ENCODE measurements at regions not wholly inside any gene's neighbourhood (a gene's known extent, or its start where the extent isn't known, plus 50 kb on each side); places are given as distances from the start of the nearest gene placed in this dataset.

DNA sequence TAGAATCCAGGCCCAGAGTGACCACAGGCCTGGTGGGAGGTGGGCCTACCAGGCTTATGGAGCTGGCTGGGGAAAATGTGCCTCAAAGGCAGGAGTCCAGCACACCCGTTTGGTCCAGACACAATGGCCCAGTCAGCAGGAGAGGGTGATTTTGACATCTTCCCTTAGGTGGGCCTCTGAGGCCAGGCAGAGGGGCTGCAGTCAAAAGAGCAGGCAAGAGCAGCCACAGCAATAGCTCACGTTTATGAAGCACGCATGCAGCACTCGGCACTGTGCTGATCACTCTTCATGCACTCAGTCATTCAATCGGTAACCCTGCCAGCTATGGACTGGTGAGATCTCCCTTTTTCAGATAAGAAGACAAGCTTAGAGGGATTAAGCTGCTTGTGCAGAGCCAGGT, 146.8 kb downstream of the LRIG2 start:
- Histone ChIP-seq H3K79me2 (ENCODE audit: control insufficient read depth, insufficient read depth, low read length, unreplicated experiment) (no peaks in the 10 kb centered on the region), H3K4me1 (ENCODE audit: control insufficient read depth, insufficient read depth, low read length, unreplicated experiment) (no peaks in the 10 kb centered on the region), H3K36me3 (ENCODE audit: insufficient read depth, low read length) (no peaks in the 10 kb centered on the region), H3K27me3 (ENCODE audit: insufficient read depth, low read length) (no peaks in the 10 kb centered on the region), H2AFZ (ENCODE audit: low read length, unreplicated experiment) (no peak overlapping the region), H3K27ac (ENCODE audit: low read depth, low read length) (no peak overlapping the region), H3K4me3 (ENCODE audit: low read depth, low read length) (no peak overlapping the region)

DNA sequence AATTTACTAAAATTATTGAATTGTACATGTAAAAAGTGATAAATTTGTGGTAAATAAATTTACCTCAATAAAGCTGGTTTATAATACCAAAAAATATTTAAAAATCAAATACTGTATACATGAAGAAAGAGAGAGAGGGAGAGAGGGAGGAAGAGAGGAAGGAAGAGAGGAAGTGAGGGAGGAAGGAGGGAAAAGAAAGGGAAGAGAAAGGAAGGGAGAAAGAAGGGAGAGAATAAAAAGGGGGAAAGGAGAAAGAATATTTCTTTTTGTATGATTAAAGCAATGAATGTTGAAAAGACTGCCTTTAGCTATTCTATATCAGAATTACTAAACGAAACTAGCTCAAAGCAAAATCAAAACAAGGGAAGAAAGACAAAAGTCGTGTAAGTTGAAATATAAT, 150.0 kb downstream of the LRIG2 start:
- Histone ChIP-seq H3K36me3 (ENCODE audit: insufficient read depth, low read length) (no peaks in the 10 kb centered on the region), H3K4me1 (ENCODE audit: control insufficient read depth, insufficient read depth, low read length, unreplicated experiment) (peaks cover 3% of the 10 kb centered on the region), H3K79me2 (ENCODE audit: control insufficient read depth, insufficient read depth, low read length, unreplicated experiment) (no peaks in the 10 kb centered on the region), H3K27ac (ENCODE audit: low read depth, low read length) (no peak overlapping the region), H3K4me3 (ENCODE audit: low read depth, low read length) (no peak overlapping the region), H3K27me3 (ENCODE audit: insufficient read depth, low read length) (no peaks in the 10 kb centered on the region), H2AFZ (ENCODE audit: low read length, unreplicated experiment) (no peak overlapping the region)

DNA sequence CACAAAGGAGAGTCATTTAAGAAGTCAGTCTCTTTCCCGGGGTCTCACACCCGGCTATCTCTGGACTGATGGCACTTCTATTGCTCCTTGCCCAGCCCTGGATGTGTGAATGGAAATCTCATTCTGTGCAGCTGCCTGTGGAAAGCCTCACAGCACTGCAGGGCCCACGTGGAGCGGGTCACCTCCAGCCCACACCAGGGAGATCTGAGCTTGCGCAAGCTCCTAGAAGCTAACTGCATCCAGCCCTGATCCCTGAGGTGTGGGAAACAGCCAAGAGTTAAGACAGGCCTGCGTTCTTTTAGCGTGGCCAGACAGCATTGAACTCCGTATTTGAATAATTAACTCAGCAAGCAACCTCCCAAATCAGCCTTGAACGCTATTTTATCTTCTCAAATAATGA, 150.5 kb downstream of the LRIG2 start:
- H3K27me3 ChIP-seq (ENCODE audit: insufficient read depth, low read length) = 0 out of 2 replicates have a peak, but pooled peaks cover 5% of the 10 kb centered on the region
- H3K4me3 ChIP-seq (ENCODE audit: low read depth, low read length) = no peak overlapping the region
- H3K4me1 ChIP-seq (ENCODE audit: control insufficient read depth, insufficient read depth, low read length, unreplicated experiment) = peaks cover 3% of the 10 kb centered on the region
- no peaks in the 10 kb centered on the region for H3K36me3 ChIP-seq (ENCODE audit: insufficient read depth, low read length)
- no peak overlapping the region for H2AFZ ChIP-seq (ENCODE audit: low read length, unreplicated experiment)
- no peaks in the 10 kb centered on the region for H3K79me2 ChIP-seq (ENCODE audit: control insufficient read depth, insufficient read depth, low read length, unreplicated experiment)
- H3K27ac ChIP-seq (ENCODE audit: low read depth, low read length) = no peak overlapping the region

DNA sequence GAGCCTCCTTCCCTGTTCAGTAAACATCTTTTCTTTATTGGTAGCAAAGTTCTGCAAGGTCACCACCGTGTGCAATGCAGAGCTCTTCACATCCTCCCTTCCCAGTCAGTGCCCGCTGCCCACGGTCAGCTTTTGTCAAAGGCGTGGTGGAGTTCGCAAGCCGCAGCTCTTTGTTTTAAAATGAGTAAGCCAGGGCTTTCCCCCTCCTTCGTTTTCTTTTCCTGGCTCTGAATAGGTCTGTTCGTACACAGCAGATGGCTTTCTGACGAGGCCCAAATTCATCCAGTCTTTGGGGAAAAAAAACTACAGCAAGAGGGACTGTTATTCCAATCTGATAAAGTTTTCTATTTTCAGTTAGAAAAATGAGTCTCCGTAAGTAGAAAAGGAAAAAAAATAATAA, 153.2 kb downstream of the LRIG2 start:
- Histone ChIP-seq H3K27me3 (ENCODE audit: insufficient read depth, low read length) (0 out of 2 replicates have a peak, but pooled peaks cover 8% of the 10 kb centered on the region), H3K36me3 (ENCODE audit: insufficient read depth, low read length) (no peaks in the 10 kb centered on the region), H2AFZ (ENCODE audit: low read length, unreplicated experiment) (peak overlapping the region; percentile 90), H3K4me3 (ENCODE audit: low read depth, low read length) (peak overlapping the region; percentile 71), H3K4me1 (ENCODE audit: control insufficient read depth, insufficient read depth, low read length, unreplicated experiment) (peaks cover 3% of the 10 kb centered on the region), H3K27ac (ENCODE audit: low read depth, low read length) (peak overlapping the region; percentile 33), H3K79me2 (ENCODE audit: control insufficient read depth, insufficient read depth, low read length, unreplicated experiment) (no peaks in the 10 kb centered on the region)

DNA sequence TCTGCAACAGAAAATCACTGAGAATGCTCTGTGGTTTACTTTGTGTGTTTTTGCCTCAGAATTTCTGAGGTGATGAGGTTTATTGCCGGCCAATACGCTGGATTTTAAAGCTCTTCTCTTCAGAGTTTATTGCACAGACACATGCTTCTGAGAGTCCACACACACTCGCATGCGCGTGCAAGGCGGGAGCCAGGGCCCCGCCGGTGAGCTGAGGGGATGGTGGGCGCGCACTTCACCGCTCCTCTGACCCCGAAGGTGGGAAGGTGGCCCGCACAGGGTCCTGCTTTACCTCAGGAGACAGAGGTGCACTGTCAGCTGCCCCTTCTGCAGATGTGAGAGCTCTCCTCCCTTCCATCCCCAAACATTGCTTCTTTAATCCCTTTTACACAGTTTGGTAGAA, 158.4 kb upstream of the MAGI3 start:
- Histone ChIP-seq H2AFZ (ENCODE audit: low read length, unreplicated experiment) (no peak overlapping the region), H3K27ac (ENCODE audit: low read depth, low read length) (no peak overlapping the region), H3K4me3 (ENCODE audit: low read depth, low read length) (no peak overlapping the region), H3K4me1 (ENCODE audit: control insufficient read depth, insufficient read depth, low read length, unreplicated experiment) (no peaks in the 10 kb centered on the region), H3K36me3 (ENCODE audit: insufficient read depth, low read length) (no peaks in the 10 kb centered on the region), H3K79me2 (ENCODE audit: control insufficient read depth, insufficient read depth, low read length, unreplicated experiment) (no peaks in the 10 kb centered on the region), H3K27me3 (ENCODE audit: insufficient read depth, low read length) (0 out of 2 replicates have a peak, but pooled peaks cover 8% of the 10 kb centered on the region)

DNA sequence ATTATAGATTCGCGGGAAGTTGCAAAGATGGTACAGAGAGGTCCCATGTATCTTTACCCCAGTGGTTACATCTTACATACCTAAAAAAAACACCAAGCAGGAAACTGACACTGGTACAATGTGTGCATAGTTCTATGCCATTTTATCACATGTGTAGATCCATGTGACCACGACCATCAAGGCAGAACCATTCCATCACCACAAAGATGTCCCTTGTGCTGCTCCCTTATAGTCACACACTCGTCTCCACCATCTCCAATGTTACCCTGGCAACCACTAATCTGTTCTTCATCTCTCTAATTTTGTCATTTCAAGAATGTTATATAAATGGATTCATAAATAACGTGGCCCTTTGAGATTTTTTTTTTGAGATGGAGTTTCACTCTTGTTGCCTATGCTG, 156.9 kb upstream of the MAGI3 start:
- Histone ChIP-seq H3K79me2 (ENCODE audit: control insufficient read depth, insufficient read depth, low read length, unreplicated experiment) (no peaks in the 10 kb centered on the region), H3K4me1 (ENCODE audit: control insufficient read depth, insufficient read depth, low read length, unreplicated experiment) (no peaks in the 10 kb centered on the region), H2AFZ (ENCODE audit: low read length, unreplicated experiment) (no peak overlapping the region), H3K36me3 (ENCODE audit: insufficient read depth, low read length) (no peaks in the 10 kb centered on the region), H3K4me3 (ENCODE audit: low read depth, low read length) (no peak overlapping the region), H3K27ac (ENCODE audit: low read depth, low read length) (no peak overlapping the region), H3K27me3 (ENCODE audit: insufficient read depth, low read length) (peaks cover 4% of the 10 kb centered on the region; the same call in 1 of the 2 replicates)

DNA sequence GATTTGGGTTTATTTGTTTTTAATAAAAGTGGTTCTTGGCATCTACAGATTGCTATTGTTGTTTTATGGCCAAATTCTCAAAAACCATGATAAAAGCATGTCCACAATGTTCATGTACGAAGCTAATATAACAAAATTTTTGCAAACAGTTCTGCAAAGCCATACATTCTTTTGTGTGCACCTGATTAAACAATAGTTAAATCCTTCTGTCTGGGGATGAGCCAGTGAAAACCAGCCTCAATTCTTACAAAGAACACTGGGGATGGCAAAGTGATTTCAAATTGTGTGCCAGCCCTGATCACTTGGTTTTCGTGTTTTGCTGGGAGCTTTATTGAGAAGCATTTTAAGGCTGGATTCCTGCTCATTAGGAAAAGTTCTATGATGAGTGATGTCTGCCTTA, 149.1 kb upstream of the MAGI3 start:
- Histone ChIP-seq H3K4me1 (ENCODE audit: control insufficient read depth, insufficient read depth, low read length, unreplicated experiment) (no peaks in the 10 kb centered on the region), H3K27ac (ENCODE audit: low read depth, low read length) (no peak overlapping the region), H3K79me2 (ENCODE audit: control insufficient read depth, insufficient read depth, low read length, unreplicated experiment) (no peaks in the 10 kb centered on the region), H3K27me3 (ENCODE audit: insufficient read depth, low read length) (peaks cover 22% of the 10 kb centered on the region), H2AFZ (ENCODE audit: low read length, unreplicated experiment) (no peak overlapping the region), H3K36me3 (ENCODE audit: insufficient read depth, low read length) (no peaks in the 10 kb centered on the region), H3K4me3 (ENCODE audit: low read depth, low read length) (no peak overlapping the region)

DNA sequence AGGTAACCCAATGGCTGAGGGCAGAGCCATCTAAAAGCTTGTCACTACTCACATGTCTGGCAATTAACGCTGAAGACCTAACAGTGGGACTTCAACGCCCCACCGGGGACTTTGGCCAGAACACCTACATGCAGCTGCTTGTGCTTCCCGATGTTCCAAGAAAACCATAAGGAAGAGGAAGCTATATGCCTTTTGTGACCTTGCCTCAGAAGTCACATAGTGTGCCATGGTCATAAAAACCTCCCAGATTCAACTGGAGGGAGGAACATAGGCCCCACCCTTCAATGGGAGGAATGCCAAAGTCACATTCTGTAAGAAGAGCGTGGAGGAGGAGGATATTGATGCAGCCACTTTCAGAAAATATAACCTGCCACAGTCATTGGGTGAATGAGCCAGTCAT, 147.8 kb upstream of the MAGI3 start:
- no peaks in the 10 kb centered on the region for H3K4me1 ChIP-seq (ENCODE audit: control insufficient read depth, insufficient read depth, low read length, unreplicated experiment)
- no peak overlapping the region for H3K27ac ChIP-seq (ENCODE audit: low read depth, low read length)
- H2AFZ ChIP-seq (ENCODE audit: low read length, unreplicated experiment) = no peak overlapping the region
- no peaks in the 10 kb centered on the region for H3K79me2 ChIP-seq (ENCODE audit: control insufficient read depth, insufficient read depth, low read length, unreplicated experiment)
- H3K36me3 ChIP-seq (ENCODE audit: insufficient read depth, low read length) = no peaks in the 10 kb centered on the region
- no peak overlapping the region for H3K4me3 ChIP-seq (ENCODE audit: low read depth, low read length)
- H3K27me3 ChIP-seq (ENCODE audit: insufficient read depth, low read length) = peaks cover 32% of the 10 kb centered on the region

DNA sequence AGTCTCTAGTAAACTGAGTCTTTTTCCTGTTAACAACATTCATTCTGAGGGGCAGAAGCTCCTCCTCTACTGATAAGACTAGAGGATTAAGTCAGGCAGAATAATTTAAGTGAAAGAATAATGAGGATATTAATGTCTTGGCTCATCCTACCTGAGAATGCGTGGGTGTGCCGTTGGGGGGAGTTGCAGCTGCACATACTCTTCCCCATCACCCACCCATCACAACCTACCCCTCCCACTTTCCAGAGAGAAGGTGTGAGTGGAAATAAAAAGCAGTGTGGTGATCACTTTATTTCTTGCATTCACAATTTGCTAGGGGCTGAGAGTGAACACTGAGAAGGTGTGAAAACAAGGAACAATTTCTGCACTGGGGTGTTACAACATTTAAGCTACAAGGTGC, 146.8 kb upstream of the MAGI3 start:
- Histone ChIP-seq H3K36me3 (ENCODE audit: insufficient read depth, low read length) (no peaks in the 10 kb centered on the region), H3K4me1 (ENCODE audit: control insufficient read depth, insufficient read depth, low read length, unreplicated experiment) (no peaks in the 10 kb centered on the region), H3K79me2 (ENCODE audit: control insufficient read depth, insufficient read depth, low read length, unreplicated experiment) (no peaks in the 10 kb centered on the region), H3K27ac (ENCODE audit: low read depth, low read length) (no peak overlapping the region), H2AFZ (ENCODE audit: low read length, unreplicated experiment) (no peak overlapping the region), H3K4me3 (ENCODE audit: low read depth, low read length) (no peak overlapping the region), H3K27me3 (ENCODE audit: insufficient read depth, low read length) (peaks cover 40% of the 10 kb centered on the region; the same call in 1 of the 2 replicates)

DNA sequence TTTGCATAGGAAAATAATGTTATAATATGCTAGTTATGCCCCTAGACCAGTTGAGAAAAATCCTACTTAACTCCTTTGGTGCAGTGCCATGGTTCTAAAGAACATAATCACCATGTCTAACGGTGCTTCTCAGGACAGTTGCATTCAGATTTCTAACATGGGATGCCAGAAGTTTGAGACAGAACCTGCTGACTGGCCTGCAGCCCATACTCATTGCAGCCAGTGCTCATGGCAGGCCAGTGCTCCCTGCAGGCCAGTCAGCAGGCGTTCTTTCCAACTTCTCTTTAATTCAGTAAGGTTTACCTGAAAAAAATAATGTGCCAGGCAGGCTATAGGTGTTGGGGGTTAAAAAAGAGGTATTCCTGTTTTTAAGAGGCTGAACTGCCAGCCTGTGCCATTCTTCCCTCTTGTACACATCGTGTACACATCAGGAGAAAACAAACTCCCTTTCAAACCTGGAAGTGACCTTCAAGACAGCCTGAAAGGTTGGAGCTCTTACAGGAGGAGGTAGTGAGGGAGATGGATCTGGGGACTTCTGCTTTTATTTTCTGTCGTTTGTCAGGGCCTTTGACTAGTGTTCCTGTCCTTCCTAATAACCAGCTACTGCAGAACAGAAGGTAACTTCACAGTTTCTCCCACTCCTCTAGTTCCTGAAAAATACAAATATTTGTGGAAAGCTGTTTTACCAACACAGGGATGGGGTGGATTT, 146.0 kb upstream of the MAGI3 start:
- no peaks in the 10 kb centered on the region for H3K36me3 ChIP-seq (ENCODE audit: insufficient read depth, low read length)
- no peaks in the 10 kb centered on the region for H3K4me1 ChIP-seq (ENCODE audit: control insufficient read depth, insufficient read depth, low read length, unreplicated experiment)
- no peak overlapping the region for H3K27ac ChIP-seq (ENCODE audit: low read depth, low read length)
- H3K27me3 ChIP-seq (ENCODE audit: insufficient read depth, low read length) = peaks cover 35% of the 10 kb centered on the region; the same call in 1 of the 2 replicates
- no peak overlapping the region for H2AFZ ChIP-seq (ENCODE audit: low read length, unreplicated experiment)
- no peaks in the 10 kb centered on the region for H3K79me2 ChIP-seq (ENCODE audit: control insufficient read depth, insufficient read depth, low read length, unreplicated experiment)
- H3K4me3 ChIP-seq (ENCODE audit: low read depth, low read length) = no peak overlapping the region

DNA sequence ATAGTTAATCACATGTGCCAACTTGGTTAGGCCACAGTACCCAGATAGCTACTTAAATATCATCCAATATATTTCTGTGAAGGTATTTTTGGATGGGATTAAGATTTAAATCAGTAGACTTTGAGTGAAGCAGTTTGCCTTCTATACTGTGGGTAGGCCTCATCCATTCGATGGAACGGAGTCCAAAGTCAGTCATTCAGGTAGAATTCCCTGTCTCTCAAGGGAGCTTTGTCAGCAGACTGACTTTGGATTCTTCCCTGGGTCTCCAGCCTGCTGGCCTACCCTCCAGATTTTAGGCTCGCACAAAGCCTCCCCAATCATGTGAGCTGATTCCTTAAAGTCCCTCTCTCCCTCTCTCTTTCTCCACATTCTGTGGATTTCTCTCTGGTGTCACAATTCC, 145.1 kb upstream of the MAGI3 start:
- Histone ChIP-seq H2AFZ (ENCODE audit: low read length, unreplicated experiment) (no peak overlapping the region), H3K27ac (ENCODE audit: low read depth, low read length) (no peak overlapping the region), H3K4me1 (ENCODE audit: control insufficient read depth, insufficient read depth, low read length, unreplicated experiment) (no peaks in the 10 kb centered on the region), H3K36me3 (ENCODE audit: insufficient read depth, low read length) (no peaks in the 10 kb centered on the region), H3K79me2 (ENCODE audit: control insufficient read depth, insufficient read depth, low read length, unreplicated experiment) (no peaks in the 10 kb centered on the region), H3K4me3 (ENCODE audit: low read depth, low read length) (no peak overlapping the region), H3K27me3 (ENCODE audit: insufficient read depth, low read length) (peaks cover 33% of the 10 kb centered on the region; the same call in 1 of the 2 replicates)

Measured in ACC112 (cell line).